Motor neuron (in vitro differentiated cells): ENCODE measurements at regions not wholly inside any gene's neighbourhood (a gene's known extent, or its start where the extent isn't known, plus 50 kb on each side); places are given as distances from the start of the nearest gene placed in this dataset.
"Not testable (repeated sequence)": the region's sequence is repeated elsewhere in the genome, so short reads cannot be mapped to it uniquely, and the experiment has no call there.

Experiments used
- ATAC-seq, 8 experiments: fragments of 200-7000 bp; cut with Tn5 transposase; replicated peaks in 6 of 8; 2 replicates each; pipeline ENCODE4 v1.8.0; 2021; ENCODE audit warnings: mild to moderate bottlenecking in 8 of 8, moderate library complexity in 8 of 8
- H3K27ac ChIP-seq, 2 donors: fragments of 250-450 bp; sonication (Bioruptor Pico); 2 replicates each; pipeline ENCODE4 v1.9.0; 2021; ENCODE audit warnings: antibody characterized with exemption in 2 of 2, mild to moderate bottlenecking in 2 of 2, moderate library complexity in 1 of 2
- H3K4me1 ChIP-seq, 2 donors: fragments of 250-450 bp; sonication (Bioruptor Pico); replicated peaks in 1 of 2; 2 replicates each; pipeline ENCODE4 v1.6.1; 2021; ENCODE audit warnings: antibody characterized with exemption in 2 of 2, mild to moderate bottlenecking in 2 of 2, moderate library complexity in 1 of 2
- H3K4me3 ChIP-seq, 5 donors: fragments of 250-450 bp; sonication (Bioruptor Pico); 2 replicates each; pipeline ENCODE4 v1.9.0; 2021; ENCODE audit warnings: antibody characterized with exemption in 5 of 5, mild to moderate bottlenecking in 5 of 5, moderate library complexity in 4 of 5
- WGBS, 10 experiments: fragments of 450-650 bp; shearing (Covaris generic); methylation state at CpG; one replicate each; pipeline ENCODE4 v1.0.0; 2022; 5-methylcytosine and 5-hydroxymethylcytosine counted together
- in situ Hi-C, 9 experiments: fragments of 400-800 bp; cut with MboI; loops; one replicate each; pipeline ENCODE4 v1.15.0; 2021; ENCODE audit warnings: low sequenced_read_pairs in 9 of 9, low pct_unique_long_range_greater_than_20kb in 2 of 9; ENCODE audit not compliant: unreplicated experiment in 9 of 9

- ATAC-seq, result peak in 6 of 8 experiments; percentile 10 to 42 (median 30)
- peak overlapping the region; percentile 38 to 50 (median 45) for H3K4me3 ChIP-seq
- peak overlapping the region in 1 of 2 donors; percentile 28 for H3K27ac ChIP-seq
- 0 to 57% (median 11%) methylated on average over 3 to 11 of the region's 11 CpGs for WGBS, 10 experiments
- peaks cover 15 to 32% of the 10 kb centered on the region in 2 donors for H3K4me1 ChIP-seq
- in situ Hi-C loops, result loop anchor here in 1 of 9 experiments (25.0 kb wide), 2 partner anchors 146 to 1629 kb away; a partner anchor contains a TSS
These were observed 96.0 kb downstream of the HFE start for GRCh38 chr6:26183237-26183580.

- Histone ChIP-seq H3K27ac (peak overlapping the region; percentile 31 to 36), H3K4me1 (peaks cover 15 to 32% of the 10 kb centered on the region in 2 donors), H3K4me3 (peak overlapping the region; percentile 38 to 50 (median 45))
- peak in 7 of 8 experiments; percentile 74 to 90 (median 86) for ATAC-seq
- 0 to 24% (median 1%) methylated on average over 1 to 20 of the region's 36 CpGs for WGBS, 10 experiments
- in situ Hi-C loops, result loop anchor here in 1 of 9 experiments (25.0 kb wide), 2 partner anchors 146 to 1629 kb away; a partner anchor contains a TSS
These were observed 96.5 kb downstream of the HFE start for GRCh38 chr6:26183581-26184366.

- in situ Hi-C loops, result loop anchor here in 1 of 9 experiments (25.0 kb wide), 2 partner anchors 147 to 1628 kb away; a partner anchor contains a TSS
- H3K27ac ChIP-seq, result peak overlapping the region; percentile 31 to 36
- no peak for ATAC-seq
- 23 to 76% (median 42%) methylated on average over 1 to 10 of the region's 10 CpGs for WGBS, 10 experiments
- peak overlapping the region; percentile 38 to 50 (median 45) for H3K4me3 ChIP-seq
- peaks cover 15 to 36% of the 10 kb centered on the region in 2 donors for H3K4me1 ChIP-seq
These were observed 97.2 kb downstream of the HFE start for GRCh38 chr6:26184367-26184891.

GRCh38 chr6:26185004-26185403 lies 97.8 kb downstream of the HFE start:
- in situ Hi-C loops, result loop anchor here in 1 of 9 experiments (25.0 kb wide), 2 partner anchors 148 to 1627 kb away; a partner anchor contains a TSS
- 33 to 100% (median 82%) methylated on average over 1 to 2 of the region's 2 CpGs; no CpG with 5 or more reads in 1 of the 10 experiments for WGBS, 10 experiments
- Histone ChIP-seq H3K4me3 (no peak overlapping the region), H3K27ac (no peak overlapping the region), H3K4me1 (peaks cover 18 to 38% of the 10 kb centered on the region in 2 donors)
- no peak for ATAC-seq

- H3K4me3 ChIP-seq, result no peak overlapping the region
- H3K27ac ChIP-seq, result no peak overlapping the region
- in situ Hi-C loops, result loop anchor here in 1 of 9 experiments (25.0 kb wide), 2 partner anchors 149 to 1626 kb away; a partner anchor contains a TSS
- no peak for ATAC-seq
- peaks cover 18 to 38% of the 10 kb centered on the region in 2 donors for H3K4me1 ChIP-seq
- 84 to 100% (median 97%) methylated on average over 1 to 3 of the region's 3 CpGs; no CpG with 5 or more reads in 1 of the 10 experiments for WGBS, 10 experiments
These were observed 98.6 kb downstream of the HFE start for GRCh38 chr6:26185802-26186201.

GRCh38 chr6:26186652-26187051 lies 99.4 kb downstream of the HFE start:
- ATAC-seq, result no peak
- H3K4me3 ChIP-seq, result peak overlapping the region in 1 of 5 donors; percentile 53
- H3K4me1 ChIP-seq, result peaks cover 18 to 38% of the 10 kb centered on the region in 2 donors
- 50 to 100% (median 92%) methylated on average over 1 to 4 of the region's 7 CpGs; no CpG with 5 or more reads in 2 of the 10 experiments for WGBS, 10 experiments
- in situ Hi-C loops, result loop anchor here in 1 of 9 experiments (25.0 kb wide), 2 partner anchors 149 to 1626 kb away; a partner anchor contains a TSS
- H3K27ac ChIP-seq, result no peak overlapping the region

GRCh38 chr6:26187292-26187691 lies 100.1 kb downstream of the HFE start:
- in situ Hi-C loops, result loop anchor here in 1 of 9 experiments (25.0 kb wide), 2 partner anchors 150 to 1625 kb away; a partner anchor contains a TSS
- peaks cover 18 to 38% of the 10 kb centered on the region in 2 donors for H3K4me1 ChIP-seq
- 20 to 100% (median 61%) methylated on average over 1 to 3 of the region's 3 CpGs for WGBS, 10 experiments
- H3K4me3 ChIP-seq, result peak overlapping the region; percentile 49 to 62 (median 53)
- ATAC-seq, result no peak
- H3K27ac ChIP-seq, result no peak overlapping the region

- peak; percentile 5 to 52 (median 18) for ATAC-seq
- Histone ChIP-seq H3K4me3 (peak overlapping the region; percentile 49 to 62 (median 53)), H3K27ac (peak overlapping the region; percentile 41 to 75), H3K4me1 (peaks cover 15 to 33% of the 10 kb centered on the region in 2 donors)
- WGBS, 10 experiments, result 0 to 46% (median 3%) methylated on average over 3 to 16 of the region's 20 CpGs; no CpG with 5 or more reads in 1 of the 10 experiments
- in situ Hi-C loops, result loop anchor here in 1 of 9 experiments (25.0 kb wide), 2 partner anchors 151 to 1624 kb away; a partner anchor contains a TSS
These were observed 100.9 kb downstream of the HFE start for GRCh38 chr6:26187981-26188635.

GRCh38 chr6:26191512-26191911 lies 104.3 kb downstream of the HFE start:
- H3K4me3 ChIP-seq, H3K27ac ChIP-seq, ATAC-seq: not testable (repeated sequence)
- WGBS, 10 experiments, result 77 to 100% (median 91%) methylated on average over 1 to 7 of the region's 8 CpGs; no CpG with 5 or more reads in 2 of the 10 experiments
- in situ Hi-C loops, result loop anchor here in 2 of 9 experiments (10.0 to 25.0 kb wide), 3 partner anchors 67 to 1621 kb away; a partner anchor contains a TSS
- peaks cover 6 to 25% of the 10 kb centered on the region in 2 donors for H3K4me1 ChIP-seq

GRCh38 chr6:26193467-26194328 lies 106.5 kb downstream of the HFE start:
- no peak overlapping the region for H3K27ac ChIP-seq

GRCh38 chr6:26194329-26194701 lies 107.1 kb downstream of the HFE start:
- ATAC-seq, result no peak
- in situ Hi-C loops, result loop anchor here in 2 of 9 experiments (10.0 to 25.0 kb wide), 3 partner anchors 70 to 1618 kb away; a partner anchor contains a TSS
- no peak overlapping the region for H3K4me3 ChIP-seq
- no peak overlapping the region for H3K27ac ChIP-seq
- WGBS, 10 experiments, result 47 to 91% (median 73%) methylated on average over 1 to 3 of the region's 3 CpGs; no CpG with 5 or more reads in 1 of the 10 experiments
- peaks cover 3 to 12% of the 10 kb centered on the region in 2 donors for H3K4me1 ChIP-seq

More at GRCh38 chr6:26193467-26194328, 106.5 kb downstream of the HFE start:
- ATAC-seq, result no peak
- H3K4me3 ChIP-seq, result no peak overlapping the region
- WGBS, 10 experiments, result 83 to 100% (median 100%) methylated on average over 1 of the region's 1 CpG; no CpG with 5 or more reads in 3 of the 10 experiments
- H3K4me1 ChIP-seq, result peaks cover 3 to 14% of the 10 kb centered on the region in 2 donors
- in situ Hi-C loops, result loop anchor here in 2 of 9 experiments (10.0 to 25.0 kb wide), 3 partner anchors 69 to 1619 kb away; a partner anchor contains a TSS
